ENCODE measurements at regions not wholly inside any gene's neighbourhood (a gene's known extent, or its start where the extent isn't known, plus 50 kb on each side); places are given as distances from the start of the nearest gene placed in this dataset.

DNA sequence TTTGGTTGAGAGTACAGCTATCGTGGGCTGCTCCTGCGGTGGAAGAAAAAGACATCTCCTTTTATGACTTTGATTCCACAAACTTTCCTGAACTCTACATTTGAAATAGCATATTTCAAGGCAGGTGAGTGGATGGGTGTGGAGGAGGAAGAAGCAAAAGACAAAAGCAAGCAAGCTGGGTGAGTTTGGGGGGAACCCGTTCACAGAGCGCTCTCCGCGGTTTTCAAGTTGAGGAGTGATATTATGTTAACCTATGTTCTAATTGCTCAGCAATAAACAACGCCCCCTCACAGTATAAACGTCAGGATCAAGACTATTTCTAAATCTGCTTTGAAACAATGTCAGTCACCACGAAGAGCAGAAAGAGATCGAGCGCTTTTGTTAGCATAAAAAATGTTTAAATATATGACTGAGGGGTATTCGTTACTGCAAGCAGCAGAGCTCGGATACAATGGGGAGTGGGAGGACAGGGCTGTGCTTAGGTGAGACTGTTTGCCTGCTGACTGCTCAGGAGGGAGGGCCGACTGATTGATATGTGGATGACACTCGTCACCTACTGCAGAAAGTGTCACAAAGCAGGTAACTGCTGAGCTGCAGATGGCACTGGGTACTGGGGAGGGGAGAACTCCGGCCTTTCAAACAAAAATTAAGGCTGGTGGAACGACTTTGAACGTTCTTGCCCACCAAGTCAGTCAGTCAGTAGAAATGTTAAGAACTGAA lies 236.5 kb downstream of the DRD1 start:
- no peak overlapping the region for H3K4me3 ChIP-seq (ENCODE audit: low read length)
- no peak overlapping the region for H3K9ac ChIP-seq (ENCODE audit: low read length)
- no peak overlapping the region for H3K27ac ChIP-seq (ENCODE audit: low read length)

GRCh38 chr5:175206669-175207068 lies 237.3 kb downstream of the DRD1 start:
- Histone ChIP-seq H3K4me3 (ENCODE audit: low read length) (no peak overlapping the region), H3K4me1 (ENCODE audit: control insufficient read depth, low read depth, low read length) (no peaks in the 10 kb centered on the region), H3K36me3 (ENCODE audit: control insufficient read depth, low read depth, low read length) (no peaks in the 10 kb centered on the region), H3K27me3 (ENCODE audit: control insufficient read depth, insufficient read depth, low read length) (no peaks in the 10 kb centered on the region), H3K27ac (ENCODE audit: low read length) (no peak overlapping the region), H3K9me3 (ENCODE audit: control insufficient read depth, low read depth, low read length) (no peaks in the 10 kb centered on the region), H3K9ac (ENCODE audit: low read length) (no peak overlapping the region)

More for the DNA sequence above, 236.5 kb downstream of the DRD1 start:
- Histone ChIP-seq H3K27me3 (ENCODE audit: control insufficient read depth, insufficient read depth, low read length) (no peaks in the 10 kb centered on the region), H3K36me3 (ENCODE audit: control insufficient read depth, low read depth, low read length) (no peaks in the 10 kb centered on the region), H3K9me3 (ENCODE audit: control insufficient read depth, low read depth, low read length) (no peaks in the 10 kb centered on the region), H3K4me1 (ENCODE audit: control insufficient read depth, low read depth, low read length) (no peaks in the 10 kb centered on the region)

DNA sequence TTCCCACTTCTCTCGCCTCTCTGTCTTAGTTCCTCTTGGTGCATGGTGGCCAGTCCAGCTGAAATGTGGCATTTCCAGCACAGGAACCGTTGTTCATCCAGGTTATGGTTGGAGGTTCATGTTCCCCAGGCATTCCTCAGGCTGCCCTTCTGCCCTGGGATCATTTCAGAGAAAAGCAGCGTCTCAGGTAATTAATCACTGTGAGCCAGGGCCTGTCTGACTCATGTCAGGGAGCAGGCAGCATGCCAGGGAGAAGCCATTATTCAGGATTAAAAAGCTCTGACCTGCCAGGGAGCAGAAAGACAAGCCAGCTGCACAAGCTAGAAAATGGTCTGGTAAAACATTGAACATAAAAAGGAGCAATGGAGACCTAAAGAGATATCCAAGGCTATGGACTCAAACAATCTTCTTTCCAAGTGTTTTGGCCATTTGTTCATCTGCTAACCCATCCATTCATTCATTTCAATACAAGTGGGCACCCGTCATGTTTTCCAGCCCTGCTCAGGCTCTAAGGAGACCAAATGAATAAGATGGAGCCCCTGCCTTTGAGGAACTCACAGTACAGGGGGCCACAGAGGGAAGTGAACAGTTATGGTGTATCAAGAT lies 241.4 kb downstream of the DRD1 start:
- H3K27me3 ChIP-seq (ENCODE audit: control insufficient read depth, insufficient read depth, low read length) = no peaks in the 10 kb centered on the region

DNA sequence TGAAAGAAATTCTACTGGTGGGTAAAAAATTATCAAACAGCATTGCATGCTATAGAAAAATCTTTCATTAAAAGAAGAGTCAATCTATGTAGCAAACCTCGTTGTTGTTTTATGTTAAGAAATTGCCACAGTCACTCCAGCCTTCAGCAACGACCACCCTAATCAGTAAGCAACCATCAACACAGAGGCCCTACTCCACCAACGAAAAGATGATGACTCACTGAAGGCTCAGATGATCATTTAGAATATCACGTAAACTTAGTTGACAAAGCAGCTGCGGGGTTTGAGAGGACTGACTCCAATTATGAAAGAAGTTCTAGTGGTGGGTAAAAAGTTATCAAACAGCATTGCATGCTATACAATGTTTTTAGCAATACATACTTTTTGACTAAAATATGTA lies 242.6 kb downstream of the DRD1 start:
- Histone ChIP-seq H3K4me1 (ENCODE audit: control insufficient read depth, low read depth, low read length) (no peaks in the 10 kb centered on the region), H3K9ac (ENCODE audit: low read length) (no peak overlapping the region), H3K36me3 (ENCODE audit: control insufficient read depth, low read depth, low read length) (no peaks in the 10 kb centered on the region), H3K4me3 (ENCODE audit: low read length) (no peak overlapping the region), H3K27me3 (ENCODE audit: control insufficient read depth, insufficient read depth, low read length) (no peaks in the 10 kb centered on the region), H3K9me3 (ENCODE audit: control insufficient read depth, low read depth, low read length) (no peaks in the 10 kb centered on the region), H3K27ac (ENCODE audit: low read length) (no peak overlapping the region)

More for the DNA sequence above, 241.4 kb downstream of the DRD1 start:
- Histone ChIP-seq H3K36me3 (ENCODE audit: control insufficient read depth, low read depth, low read length) (no peaks in the 10 kb centered on the region), H3K4me1 (ENCODE audit: control insufficient read depth, low read depth, low read length) (no peaks in the 10 kb centered on the region), H3K9ac (ENCODE audit: low read length) (no peak overlapping the region), H3K9me3 (ENCODE audit: control insufficient read depth, low read depth, low read length) (no peaks in the 10 kb centered on the region), H3K27ac (ENCODE audit: low read length) (no peak overlapping the region), H3K4me3 (ENCODE audit: low read length) (no peak overlapping the region)

GRCh38 chr5:175195698-175196656 lies 248.0 kb downstream of the DRD1 start:
- no peaks in the 10 kb centered on the region for H3K36me3 ChIP-seq (ENCODE audit: control insufficient read depth, low read depth, low read length)
- H3K27me3 ChIP-seq (ENCODE audit: control insufficient read depth, insufficient read depth, low read length) = no peaks in the 10 kb centered on the region
- H3K4me3 ChIP-seq (ENCODE audit: low read length) = peak overlapping the region; percentile 40
- H3K9me3 ChIP-seq (ENCODE audit: control insufficient read depth, low read depth, low read length) = no peaks in the 10 kb centered on the region
- no peak overlapping the region for H3K9ac ChIP-seq (ENCODE audit: low read length)
- H3K27ac ChIP-seq (ENCODE audit: low read length) = no peak overlapping the region
- H3K4me1 ChIP-seq (ENCODE audit: control insufficient read depth, low read depth, low read length) = peaks cover 12% of the 10 kb centered on the region

DNA sequence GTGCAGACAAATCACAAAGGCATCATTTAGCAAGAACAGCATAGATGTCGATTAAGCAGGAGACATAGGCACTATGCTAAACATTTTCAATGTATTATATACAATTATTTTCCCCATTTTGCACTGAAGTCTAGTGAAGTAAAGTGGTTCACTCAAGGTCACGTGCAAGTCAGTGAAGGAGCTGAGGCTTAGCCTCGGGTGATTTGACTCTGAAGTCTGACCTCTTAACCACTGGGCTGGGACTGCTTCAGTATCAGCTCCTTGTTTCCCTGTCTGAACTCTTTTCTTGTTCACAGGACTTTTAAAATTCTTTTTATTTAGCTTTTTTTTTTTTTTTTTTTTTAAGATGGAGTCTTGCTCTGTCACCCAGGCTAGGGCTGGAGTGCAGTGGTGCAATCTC lies 262.7 kb downstream of the DRD1 start:
- H3K9me3 ChIP-seq (ENCODE audit: control insufficient read depth, low read depth, low read length) = no peaks in the 10 kb centered on the region
- no peaks in the 10 kb centered on the region for H3K36me3 ChIP-seq (ENCODE audit: control insufficient read depth, low read depth, low read length)
- H3K4me1 ChIP-seq (ENCODE audit: control insufficient read depth, low read depth, low read length) = no peaks in the 10 kb centered on the region
- H3K27me3 ChIP-seq (ENCODE audit: control insufficient read depth, insufficient read depth, low read length) = no peaks in the 10 kb centered on the region
- no peak overlapping the region for H3K4me3 ChIP-seq (ENCODE audit: low read length)
- H3K27ac ChIP-seq (ENCODE audit: low read length) = no peak overlapping the region
- no peak overlapping the region for H3K9ac ChIP-seq (ENCODE audit: low read length)

DNA sequence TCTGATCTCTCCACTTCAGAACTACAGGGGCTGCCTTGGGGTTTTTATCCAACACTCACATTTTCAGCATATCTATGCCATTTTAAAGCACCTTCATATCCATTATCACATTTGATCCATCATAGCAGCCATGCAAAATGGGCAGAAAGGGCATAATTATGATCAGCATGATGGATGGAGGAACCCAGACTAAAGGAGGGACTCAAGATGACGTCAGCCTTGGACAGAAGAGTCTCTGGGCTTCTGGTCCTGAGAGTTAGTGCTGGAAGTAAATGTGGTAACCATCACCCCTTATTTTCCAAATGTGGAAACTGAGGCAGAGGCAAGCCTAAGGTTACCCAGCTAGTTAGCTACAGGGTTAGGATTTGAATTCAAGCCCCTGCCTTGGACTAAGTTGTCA lies 273.1 kb downstream of the DRD1 start:
- Histone ChIP-seq H3K36me3 (ENCODE audit: control insufficient read depth, low read depth, low read length) (no peaks in the 10 kb centered on the region), H3K27ac (ENCODE audit: low read length) (no peak overlapping the region), H3K9me3 (ENCODE audit: control insufficient read depth, low read depth, low read length) (no peaks in the 10 kb centered on the region), H3K4me1 (ENCODE audit: control insufficient read depth, low read depth, low read length) (no peaks in the 10 kb centered on the region), H3K27me3 (ENCODE audit: control insufficient read depth, insufficient read depth, low read length) (no peaks in the 10 kb centered on the region), H3K4me3 (ENCODE audit: low read length) (no peak overlapping the region), H3K9ac (ENCODE audit: low read length) (no peak overlapping the region)

DNA sequence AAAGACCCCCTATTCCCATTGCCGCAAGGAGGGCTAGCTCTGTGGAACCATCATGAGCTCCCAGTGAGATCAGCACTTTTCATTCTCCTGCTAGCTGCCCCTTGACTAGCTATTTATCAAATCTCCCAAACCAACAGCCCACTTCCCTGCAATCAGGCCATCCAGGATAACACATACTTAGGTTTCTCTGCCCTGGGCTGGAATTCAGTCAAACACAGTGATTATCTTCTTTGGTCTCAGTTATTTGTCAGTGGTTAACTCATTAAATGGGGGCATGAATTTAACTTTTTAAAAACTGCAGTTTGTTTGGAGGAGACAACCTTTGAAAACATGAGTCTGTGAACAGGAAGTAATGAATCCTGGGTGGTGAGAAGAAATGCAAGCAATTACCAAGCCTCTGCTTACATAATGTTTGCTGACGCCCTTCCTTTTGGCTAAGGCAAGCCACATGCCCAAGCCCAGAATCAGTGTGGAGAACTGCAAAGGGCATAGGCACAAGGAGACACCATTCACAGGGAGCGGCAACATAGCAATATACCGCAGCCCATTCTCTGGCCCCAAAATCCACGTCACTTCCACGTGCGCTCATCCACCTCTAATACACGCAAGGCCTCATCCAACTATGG lies 275.0 kb downstream of the DRD1 start:
- Histone ChIP-seq H3K9me3 (ENCODE audit: control insufficient read depth, low read depth, low read length) (no peaks in the 10 kb centered on the region), H3K36me3 (ENCODE audit: control insufficient read depth, low read depth, low read length) (no peaks in the 10 kb centered on the region), H3K9ac (ENCODE audit: low read length) (no peak overlapping the region), H3K4me3 (ENCODE audit: low read length) (no peak overlapping the region), H3K27me3 (ENCODE audit: control insufficient read depth, insufficient read depth, low read length) (no peaks in the 10 kb centered on the region), H3K27ac (ENCODE audit: low read length) (no peak overlapping the region), H3K4me1 (ENCODE audit: control insufficient read depth, low read depth, low read length) (no peaks in the 10 kb centered on the region)

GRCh38 chr5:175166026-175166425 lies 278.0 kb downstream of the DRD1 start:
- H3K27me3 ChIP-seq (ENCODE audit: control insufficient read depth, insufficient read depth, low read length) = no peaks in the 10 kb centered on the region
- no peaks in the 10 kb centered on the region for H3K9me3 ChIP-seq (ENCODE audit: control insufficient read depth, low read depth, low read length)
- H3K9ac ChIP-seq (ENCODE audit: low read length) = no peak overlapping the region
- H3K4me1 ChIP-seq (ENCODE audit: control insufficient read depth, low read depth, low read length) = no peaks in the 10 kb centered on the region
- no peak overlapping the region for H3K4me3 ChIP-seq (ENCODE audit: low read length)
- H3K36me3 ChIP-seq (ENCODE audit: control insufficient read depth, low read depth, low read length) = no peaks in the 10 kb centered on the region
- no peak overlapping the region for H3K27ac ChIP-seq (ENCODE audit: low read length)

GRCh38 chr5:175163586-175164275 lies 280.3 kb downstream of the DRD1 start:
- Histone ChIP-seq H3K9me3 (ENCODE audit: control insufficient read depth, low read depth, low read length) (no peaks in the 10 kb centered on the region), H3K27me3 (ENCODE audit: control insufficient read depth, insufficient read depth, low read length) (no peaks in the 10 kb centered on the region), H3K36me3 (ENCODE audit: control insufficient read depth, low read depth, low read length) (no peaks in the 10 kb centered on the region), H3K4me3 (ENCODE audit: low read length) (no peak overlapping the region), H3K27ac (ENCODE audit: low read length) (no peak overlapping the region), H3K9ac (ENCODE audit: low read length) (no peak overlapping the region), H3K4me1 (ENCODE audit: control insufficient read depth, low read depth, low read length) (no peaks in the 10 kb centered on the region)

DNA sequence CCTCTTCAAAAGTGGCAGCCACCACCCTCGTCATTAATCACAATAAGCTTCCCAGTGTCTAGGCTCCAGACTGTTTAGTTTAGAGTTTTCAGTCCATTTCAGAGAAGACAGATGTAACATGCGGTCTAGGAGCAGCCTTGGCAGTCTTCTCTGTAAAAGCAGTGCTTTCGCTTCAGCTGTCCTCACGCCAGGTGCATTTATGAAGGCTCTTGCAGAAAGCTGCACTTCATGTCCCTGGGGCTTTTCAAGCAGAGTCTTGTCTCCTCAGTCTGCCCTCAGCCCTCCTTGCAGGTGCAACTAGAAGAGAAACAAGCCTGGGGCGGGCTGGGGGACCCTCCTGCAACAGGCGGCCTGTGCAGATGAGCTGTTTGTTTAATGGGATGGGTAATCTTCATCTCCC lies 281.9 kb downstream of the DRD1 start:
- Histone ChIP-seq H3K36me3 (ENCODE audit: control insufficient read depth, low read depth, low read length) (no peaks in the 10 kb centered on the region), H3K9ac (ENCODE audit: low read length) (no peak overlapping the region), H3K9me3 (ENCODE audit: control insufficient read depth, low read depth, low read length) (no peaks in the 10 kb centered on the region), H3K4me1 (ENCODE audit: control insufficient read depth, low read depth, low read length) (no peaks in the 10 kb centered on the region), H3K27ac (ENCODE audit: low read length) (no peak overlapping the region), H3K4me3 (ENCODE audit: low read length) (no peak overlapping the region), H3K27me3 (ENCODE audit: control insufficient read depth, insufficient read depth, low read length) (no peaks in the 10 kb centered on the region)

Measured in iPS-18a (cell line).